ENCODE measurements at regions not wholly inside any gene's neighbourhood (a gene's known extent, or its start where the extent isn't known, plus 50 kb on each side); places are given as distances from the start of the nearest gene placed in this dataset.
"Not testable (repeated sequence)": the region's sequence is repeated elsewhere in the genome, so short reads cannot be mapped to it uniquely, and the experiment has no call there.

DNA sequence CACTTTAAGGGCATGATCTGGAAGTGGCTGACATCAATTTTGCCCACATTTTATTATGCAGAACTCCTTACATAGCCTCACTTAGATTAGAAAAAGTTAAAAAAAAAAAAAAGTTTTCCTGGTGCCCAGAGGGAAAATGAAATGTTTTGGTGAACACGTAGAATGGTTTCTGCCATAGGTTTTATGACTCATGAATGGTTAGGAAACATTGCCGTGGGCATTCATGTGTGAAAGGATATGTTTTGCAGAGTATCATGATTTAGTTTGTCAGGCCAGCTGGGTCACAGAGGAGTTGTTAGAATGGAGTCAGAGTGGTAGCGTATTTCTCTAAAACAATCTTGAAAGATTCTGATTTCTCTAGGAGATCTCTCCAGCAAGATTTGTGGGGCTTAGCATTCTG, 133.8 kb downstream of the MRPL57 start:
- TF ChIP-seq SNAI2 (CRISPR knock-in tag; IDR thresholded peaks at IDR 0.05) = no peak
- no peak for TF ChIP-seq PPARA (CRISPR knock-in tag; IDR thresholded peaks at IDR 0.05; ENCODE audit: borderline replicate concordance)
- TF ChIP-seq CSDC2 (CRISPR knock-in tag; IDR thresholded peaks at IDR 0.05) = no peak
- no peak for TF ChIP-seq ZFP30 (CRISPR knock-in tag; IDR thresholded peaks at IDR 0.05)
- no peak for TF ChIP-seq RARB (CRISPR knock-in tag; IDR thresholded peaks at IDR 0.05)
- TF ChIP-seq ESRRG (CRISPR knock-in tag; IDR thresholded peaks at IDR 0.05) = no peak
- TF ChIP-seq ZC3H10 (CRISPR knock-in tag; IDR thresholded peaks at IDR 0.05) = no peak
- TF ChIP-seq POU6F1 (CRISPR knock-in tag; IDR thresholded peaks at IDR 0.05; ENCODE audit: borderline replicate concordance, low read depth) = no peak
- TF ChIP-seq, protein P1, sequence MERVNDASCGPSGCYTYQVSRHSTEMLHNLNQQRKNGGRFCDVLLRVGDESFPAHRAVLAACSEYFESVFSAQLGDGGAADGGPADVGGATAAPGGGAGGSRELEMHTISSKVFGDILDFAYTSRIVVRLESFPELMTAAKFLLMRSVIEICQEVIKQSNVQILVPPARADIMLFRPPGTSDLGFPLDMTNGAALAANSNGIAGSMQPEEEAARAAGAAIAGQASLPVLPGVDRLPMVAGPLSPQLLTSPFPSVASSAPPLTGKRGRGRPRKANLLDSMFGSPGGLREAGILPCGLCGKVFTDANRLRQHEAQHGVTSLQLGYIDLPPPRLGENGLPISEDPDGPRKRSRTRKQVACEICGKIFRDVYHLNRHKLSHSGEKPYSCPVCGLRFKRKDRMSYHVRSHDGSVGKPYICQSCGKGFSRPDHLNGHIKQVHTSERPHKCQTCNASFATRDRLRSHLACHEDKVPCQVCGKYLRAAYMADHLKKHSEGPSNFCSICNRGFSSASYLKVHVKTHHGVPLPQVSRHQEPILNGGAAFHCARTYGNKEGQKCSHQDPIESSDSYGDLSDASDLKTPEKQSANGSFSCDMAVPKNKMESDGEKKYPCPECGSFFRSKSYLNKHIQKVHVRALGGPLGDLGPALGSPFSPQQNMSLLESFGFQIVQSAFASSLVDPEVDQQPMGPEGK (CRISPR knock-in tag; IDR thresholded peaks at IDR 0.05; ENCODE audit: borderline replicate concordance) = no peak
- TF ChIP-seq, protein P2, sequence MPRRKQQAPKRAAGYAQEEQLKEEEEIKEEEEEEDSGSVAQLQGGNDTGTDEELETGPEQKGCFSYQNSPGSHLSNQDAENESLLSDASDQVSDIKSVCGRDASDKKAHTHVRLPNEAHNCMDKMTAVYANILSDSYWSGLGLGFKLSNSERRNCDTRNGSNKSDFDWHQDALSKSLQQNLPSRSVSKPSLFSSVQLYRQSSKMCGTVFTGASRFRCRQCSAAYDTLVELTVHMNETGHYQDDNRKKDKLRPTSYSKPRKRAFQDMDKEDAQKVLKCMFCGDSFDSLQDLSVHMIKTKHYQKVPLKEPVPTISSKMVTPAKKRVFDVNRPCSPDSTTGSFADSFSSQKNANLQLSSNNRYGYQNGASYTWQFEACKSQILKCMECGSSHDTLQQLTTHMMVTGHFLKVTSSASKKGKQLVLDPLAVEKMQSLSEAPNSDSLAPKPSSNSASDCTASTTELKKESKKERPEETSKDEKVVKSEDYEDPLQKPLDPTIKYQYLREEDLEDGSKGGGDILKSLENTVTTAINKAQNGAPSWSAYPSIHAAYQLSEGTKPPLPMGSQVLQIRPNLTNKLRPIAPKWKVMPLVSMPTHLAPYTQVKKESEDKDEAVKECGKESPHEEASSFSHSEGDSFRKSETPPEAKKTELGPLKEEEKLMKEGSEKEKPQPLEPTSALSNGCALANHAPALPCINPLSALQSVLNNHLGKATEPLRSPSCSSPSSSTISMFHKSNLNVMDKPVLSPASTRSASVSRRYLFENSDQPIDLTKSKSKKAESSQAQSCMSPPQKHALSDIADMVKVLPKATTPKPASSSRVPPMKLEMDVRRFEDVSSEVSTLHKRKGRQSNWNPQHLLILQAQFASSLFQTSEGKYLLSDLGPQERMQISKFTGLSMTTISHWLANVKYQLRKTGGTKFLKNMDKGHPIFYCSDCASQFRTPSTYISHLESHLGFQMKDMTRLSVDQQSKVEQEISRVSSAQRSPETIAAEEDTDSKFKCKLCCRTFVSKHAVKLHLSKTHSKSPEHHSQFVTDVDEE (CRISPR knock-in tag; IDR thresholded peaks at IDR 0.05) = no peak
- TF ChIP-seq GLIS3 (CRISPR knock-in tag; IDR thresholded peaks at IDR 0.05) = no peak
- TF ChIP-seq ZNF70 (CRISPR knock-in tag; IDR thresholded peaks at IDR 0.05) = no peak
- TF ChIP-seq ARNTL (CRISPR knock-in tag; IDR thresholded peaks at IDR 0.05; ENCODE audit: borderline replicate concordance, low read depth) = no peak
- TF ChIP-seq, protein P3, sequence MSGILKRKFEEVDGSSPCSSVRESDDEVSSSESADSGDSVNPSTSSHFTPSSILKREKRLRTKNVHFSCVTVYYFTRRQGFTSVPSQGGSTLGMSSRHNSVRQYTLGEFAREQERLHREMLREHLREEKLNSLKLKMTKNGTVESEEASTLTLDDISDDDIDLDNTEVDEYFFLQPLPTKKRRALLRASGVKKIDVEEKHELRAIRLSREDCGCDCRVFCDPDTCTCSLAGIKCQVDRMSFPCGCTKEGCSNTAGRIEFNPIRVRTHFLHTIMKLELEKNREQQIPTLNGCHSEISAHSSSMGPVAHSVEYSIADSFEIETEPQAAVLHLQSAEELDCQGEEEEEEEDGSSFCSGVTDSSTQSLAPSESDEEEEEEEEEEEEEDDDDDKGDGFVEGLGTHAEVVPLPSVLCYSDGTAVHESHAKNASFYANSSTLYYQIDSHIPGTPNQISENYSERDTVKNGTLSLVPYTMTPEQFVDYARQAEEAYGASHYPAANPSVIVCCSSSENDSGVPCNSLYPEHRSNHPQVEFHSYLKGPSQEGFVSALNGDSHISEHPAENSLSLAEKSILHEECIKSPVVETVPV (CRISPR knock-in tag; IDR thresholded peaks at IDR 0.05) = no peak
- no peak for ATAC-seq

DNA sequence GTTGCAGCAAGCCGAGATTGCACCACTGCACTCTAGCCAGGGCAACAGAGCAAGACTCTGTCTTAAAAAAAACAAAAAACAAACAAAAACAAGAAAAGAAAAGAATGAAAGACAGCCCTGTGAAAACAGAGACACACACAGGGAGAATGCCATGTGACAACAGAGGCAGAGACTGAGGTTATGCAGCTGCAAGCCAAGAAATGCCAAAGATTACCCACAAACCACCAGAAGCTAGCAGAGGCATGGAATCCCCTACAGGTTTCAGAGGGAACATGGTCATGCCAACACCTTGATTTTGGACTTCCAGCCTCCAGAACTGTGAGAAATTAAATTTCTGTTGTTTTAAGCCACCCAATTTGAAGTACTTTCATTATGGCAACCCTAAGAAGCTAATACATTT, 138.5 kb downstream of the MRPL57 start:
- not testable (repeated sequence) for ATAC-seq

DNA sequence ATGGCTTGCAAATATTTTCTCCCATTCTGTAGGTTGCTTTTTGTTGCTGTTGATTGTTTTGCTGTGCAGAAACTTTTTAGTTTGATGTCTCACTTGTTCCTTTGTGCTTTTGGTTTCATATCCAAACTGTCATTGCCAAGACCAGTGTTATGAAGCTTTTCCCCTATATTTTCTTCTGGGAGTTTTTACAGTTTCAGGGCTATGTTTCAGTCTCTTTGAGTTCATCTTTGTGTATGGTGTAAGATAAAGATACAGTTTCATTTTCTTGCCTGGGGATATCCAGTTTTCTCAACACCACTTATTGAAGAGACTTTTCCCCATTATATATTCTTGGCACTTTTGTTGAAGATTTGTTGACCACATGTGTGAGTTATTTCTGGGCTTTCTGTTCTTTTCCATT, 139.9 kb downstream of the MRPL57 start:
- no peak for ATAC-seq
- TF ChIP-seq ZC3H10 (CRISPR knock-in tag; IDR thresholded peaks at IDR 0.05) (no peak), ZNF8 (CRISPR knock-in tag; IDR thresholded peaks at IDR 0.05) (no peak), RARB (CRISPR knock-in tag; IDR thresholded peaks at IDR 0.05) (no peak), POU6F1 (CRISPR knock-in tag; IDR thresholded peaks at IDR 0.05; ENCODE audit: borderline replicate concordance, low read depth) (no peak), SNAI2 (CRISPR knock-in tag; IDR thresholded peaks at IDR 0.05) (no peak), PPARA (CRISPR knock-in tag; IDR thresholded peaks at IDR 0.05; ENCODE audit: borderline replicate concordance) (no peak), OSR1 (CRISPR knock-in tag; IDR thresholded peaks at IDR 0.05) (no peak), ISL1 (CRISPR knock-in tag; IDR thresholded peaks at IDR 0.05) (no peak), CREB5 (CRISPR knock-in tag; IDR thresholded peaks at IDR 0.05; ENCODE audit: low read depth) (no peak)
- TF ChIP-seq, protein P3 (CRISPR knock-in tag; IDR thresholded peaks at IDR 0.05) = no peak
- TF ChIP-seq, protein P1 (CRISPR knock-in tag; IDR thresholded peaks at IDR 0.05; ENCODE audit: borderline replicate concordance) = no peak
- TF ChIP-seq, protein P2 (CRISPR knock-in tag; IDR thresholded peaks at IDR 0.05) = no peak
